GM21360 (cell line): ENCODE measurements at regions not wholly inside any gene's neighbourhood (a gene's known extent, or its start where the extent isn't known, plus 50 kb on each side); places are given as distances from the start of the nearest gene placed in this dataset.
"Not testable (repeated sequence)": the region's sequence is repeated elsewhere in the genome, so short reads cannot be mapped to it uniquely, and the experiment has no call there.

Experiments
- ATAC-seq: cut with Tn5 transposase; IDR thresholded peaks from one replicate; pipeline ENCODE4 v1.9.1; 2021; ENCODE audit warnings: mild to moderate bottlenecking, moderate library complexity; ENCODE audit not compliant: unreplicated experiment

DNA sequence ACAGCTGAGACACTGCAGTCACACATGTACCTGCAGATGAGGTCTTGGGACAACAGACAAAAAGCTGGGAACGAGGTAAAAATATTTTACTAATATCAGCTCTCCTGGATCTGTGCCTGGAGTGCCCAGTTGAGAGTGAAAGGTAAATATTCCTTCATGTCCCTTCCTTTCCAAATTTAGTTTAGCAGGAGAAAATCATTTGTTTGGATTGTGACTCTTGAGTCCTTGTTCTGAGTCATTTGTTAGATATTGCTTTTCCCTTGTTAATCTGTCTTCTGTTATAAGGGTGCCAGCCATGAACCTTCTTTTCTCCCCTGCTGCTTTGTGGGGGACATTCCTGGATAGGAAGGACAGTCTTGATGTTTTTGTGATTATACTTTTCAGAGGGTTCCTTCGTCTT is 329.2 kb downstream of the DSC3 start:
- no peak for ATAC-seq

DNA sequence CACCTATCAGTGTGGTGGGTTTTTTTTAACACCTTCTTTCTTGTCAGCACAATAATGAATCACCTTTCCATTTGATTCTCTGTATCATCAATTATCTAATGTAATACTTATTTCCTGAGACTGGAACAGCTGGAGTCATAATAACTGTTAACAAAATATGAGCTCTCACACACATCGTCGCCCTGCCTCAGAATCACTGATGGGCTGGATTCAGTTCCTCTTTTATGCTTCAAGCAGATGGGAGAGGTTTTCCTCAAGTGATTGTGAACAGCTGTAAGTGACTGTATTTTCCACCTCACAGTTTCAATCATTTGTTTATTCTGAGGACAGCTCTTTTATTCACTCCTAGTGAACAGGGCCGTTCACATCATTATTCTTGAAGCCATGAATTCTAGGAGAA is 330.2 kb downstream of the DSC3 start:
- ATAC-seq, result peak; percentile 59

DNA sequence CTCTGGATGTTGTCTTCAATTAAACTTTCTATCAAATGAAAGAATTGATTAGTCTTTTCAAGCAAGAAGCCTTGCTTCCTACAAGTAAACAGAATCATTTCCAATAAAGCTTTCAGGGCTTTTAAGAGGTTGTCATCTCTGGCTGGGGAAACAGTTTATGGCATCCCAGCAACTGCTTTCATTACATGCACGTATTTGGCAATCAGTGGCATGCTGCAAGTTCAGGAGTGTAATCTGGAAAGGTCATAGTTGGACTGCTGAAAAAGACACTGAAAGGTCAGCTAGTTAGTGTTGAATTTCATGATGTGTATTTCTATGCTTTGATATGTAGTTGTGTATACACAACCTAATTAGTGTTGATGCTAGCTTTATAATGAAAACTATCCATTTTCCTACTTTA is 332.9 kb downstream of the DSC3 start:
- ATAC-seq, result no peak

DNA sequence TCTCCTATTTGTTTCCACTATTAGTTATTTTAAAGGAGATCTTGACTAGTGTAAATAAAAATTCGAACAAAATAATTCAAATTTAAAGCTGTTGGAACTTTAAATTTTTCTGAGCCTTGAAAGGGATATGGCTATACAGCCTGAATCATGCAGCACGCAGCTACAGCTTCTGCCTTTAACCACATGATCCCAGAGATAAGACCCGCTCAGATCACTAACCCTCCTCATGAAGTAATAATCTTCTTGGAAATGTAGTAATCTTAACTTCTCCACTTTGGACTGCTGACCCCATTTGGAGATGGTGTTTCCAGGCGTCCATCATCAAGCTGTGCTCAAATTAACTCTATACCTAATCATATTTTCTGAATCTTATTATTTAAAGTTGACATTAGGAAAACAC is 336.6 kb downstream of the DSC3 start:
- ATAC-seq, result no peak

DNA sequence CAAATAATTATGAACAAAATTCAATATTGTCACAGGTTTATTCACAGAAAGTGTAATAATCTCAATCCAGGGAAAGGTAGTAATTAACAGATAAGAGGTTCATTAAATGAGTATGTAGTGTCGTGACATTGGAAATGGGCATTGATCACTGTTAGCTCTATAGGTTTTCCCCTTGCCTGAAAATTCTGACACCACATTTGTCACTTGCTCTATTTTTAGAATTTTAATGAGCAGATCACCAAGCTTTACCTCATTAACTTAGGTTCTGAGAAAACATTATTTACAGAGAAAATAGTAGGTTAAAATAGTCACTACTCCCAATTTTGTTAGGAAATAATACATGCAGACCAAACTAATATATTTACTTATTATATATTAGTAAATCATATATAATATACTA is 344.0 kb downstream of the DSC3 start:
- ATAC-seq, result no peak

DNA sequence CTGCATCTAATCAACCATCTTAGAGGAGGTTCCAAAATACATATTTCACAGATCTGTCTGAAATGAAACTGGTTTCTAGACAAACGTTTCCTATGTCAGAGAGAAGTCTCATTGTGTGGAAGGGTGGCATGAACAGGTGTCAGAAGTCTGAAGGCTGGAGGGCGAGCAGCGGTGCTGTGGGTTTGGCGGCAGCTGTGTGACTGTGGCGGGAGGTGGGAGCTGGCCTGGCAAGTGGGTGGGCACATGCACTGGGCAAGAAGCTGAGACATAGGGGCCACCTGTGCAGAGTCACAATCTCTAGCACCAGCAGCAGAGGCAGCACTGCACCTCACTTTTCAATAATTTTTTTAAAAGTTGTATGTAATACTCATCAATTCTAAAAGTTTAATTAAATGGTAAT is 346.3 kb downstream of the DSC3 start:
- ATAC-seq, result no peak

DNA sequence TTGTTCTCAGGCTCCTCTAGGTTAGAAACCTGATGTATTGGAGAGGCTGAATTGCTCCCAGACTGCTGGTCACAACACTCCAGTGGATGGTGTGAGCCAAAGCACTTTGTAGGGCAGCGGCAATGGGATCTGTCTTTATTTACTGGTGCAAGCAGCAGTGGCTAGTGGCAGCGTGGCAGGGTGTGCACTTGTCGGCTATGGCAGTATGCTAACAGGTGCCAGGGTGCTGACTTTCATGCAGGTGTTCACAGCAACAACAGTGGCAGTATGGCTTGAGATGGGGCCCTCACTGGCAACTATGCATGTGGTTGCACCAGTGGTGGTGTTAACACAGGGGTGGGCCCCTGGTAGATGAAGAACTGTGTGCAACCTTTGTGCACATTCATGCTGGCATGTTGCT is 347.8 kb downstream of the DSC3 start:
- ATAC-seq, result no peak

DNA sequence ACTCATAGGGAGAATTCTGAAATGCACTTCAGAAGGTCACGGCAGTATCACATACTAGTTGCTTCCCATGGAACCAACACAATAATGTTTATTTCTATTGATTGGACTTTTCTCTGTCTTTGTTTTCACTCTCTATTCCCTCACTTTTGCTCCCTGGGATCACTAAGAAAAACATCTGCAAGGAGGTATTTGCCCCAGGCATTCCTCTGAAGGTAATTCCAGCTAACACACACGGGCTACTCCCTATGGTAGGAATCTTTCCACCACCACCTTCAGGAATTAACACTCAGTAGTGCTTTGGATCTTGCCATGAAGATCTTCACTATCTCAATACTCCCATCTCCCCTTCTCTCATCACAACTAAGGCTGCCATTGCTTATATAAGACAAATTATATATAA is 353.3 kb downstream of the DSC3 start:
- no peak for ATAC-seq

DNA sequence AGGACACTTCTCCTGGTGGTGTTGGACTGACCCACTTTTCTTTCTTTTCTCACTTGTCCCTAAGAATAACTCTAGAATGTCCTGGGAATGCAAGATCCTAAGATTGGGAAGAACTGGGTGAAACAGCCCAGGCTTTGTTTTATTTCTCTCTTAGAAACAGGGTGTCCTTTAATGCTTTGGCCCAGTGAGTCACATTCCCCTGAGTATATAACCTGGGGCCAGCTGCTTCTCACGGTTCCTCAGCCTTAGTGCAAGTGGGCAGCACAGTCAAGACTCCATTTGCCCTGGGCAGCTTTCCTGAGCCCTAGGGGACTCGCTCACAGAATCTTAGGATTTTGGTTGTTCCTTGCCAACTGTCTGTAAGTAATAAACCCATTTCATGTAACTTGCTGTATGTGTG is 355.0 kb downstream of the DSC3 start:
- ATAC-seq, result no peak

DNA sequence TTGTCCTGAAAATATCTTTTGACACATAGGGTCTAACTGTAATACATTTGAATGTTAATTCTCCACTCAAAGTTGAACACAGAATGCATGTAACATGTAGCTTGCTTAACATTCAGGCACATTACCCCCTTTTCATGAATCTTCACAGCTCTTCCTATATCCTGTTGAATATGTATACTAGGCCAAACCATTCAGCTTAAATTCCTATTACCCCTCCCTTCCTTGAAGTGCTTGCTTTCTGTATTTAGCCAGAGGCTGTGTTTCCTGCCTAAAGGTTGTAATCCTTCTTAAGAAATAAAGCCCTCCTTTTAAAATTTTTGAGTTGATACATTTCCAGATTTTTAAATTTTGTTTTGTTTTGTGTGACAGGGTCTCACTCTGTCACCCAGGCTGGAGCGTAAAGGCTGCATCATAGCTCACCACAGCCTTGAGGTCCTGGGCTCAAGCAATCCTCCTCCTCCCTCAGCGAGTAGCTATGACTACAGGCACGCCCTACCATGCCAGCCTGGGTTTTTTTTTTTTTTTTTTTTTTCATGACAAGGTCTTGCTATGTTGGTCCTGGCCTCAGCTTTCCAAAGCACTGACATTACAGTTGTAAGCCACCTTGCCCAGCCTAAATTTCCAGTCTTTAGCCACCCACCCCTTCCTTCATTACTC is 357.6 kb downstream of the DSC3 start:
- no peak for ATAC-seq

DNA sequence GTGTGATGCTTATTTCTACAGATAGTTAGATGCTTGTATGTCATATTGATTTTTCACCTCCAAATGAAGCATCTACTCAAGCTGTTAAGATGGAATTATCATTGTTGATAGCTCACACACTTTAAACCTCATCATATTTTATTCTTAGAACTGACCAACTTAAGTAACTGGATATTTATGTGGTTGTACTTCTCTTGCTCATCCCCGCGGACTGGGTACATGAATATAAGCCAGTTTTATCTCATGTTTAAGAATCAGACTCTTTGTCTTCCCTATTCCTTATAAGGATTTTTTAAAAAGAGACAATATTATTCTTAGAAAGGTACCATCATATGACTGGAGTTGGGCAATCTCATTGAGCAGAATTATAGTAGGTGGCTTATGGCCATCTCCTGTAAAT is 358.7 kb downstream of the DSC3 start:
- ATAC-seq, result no peak

DNA sequence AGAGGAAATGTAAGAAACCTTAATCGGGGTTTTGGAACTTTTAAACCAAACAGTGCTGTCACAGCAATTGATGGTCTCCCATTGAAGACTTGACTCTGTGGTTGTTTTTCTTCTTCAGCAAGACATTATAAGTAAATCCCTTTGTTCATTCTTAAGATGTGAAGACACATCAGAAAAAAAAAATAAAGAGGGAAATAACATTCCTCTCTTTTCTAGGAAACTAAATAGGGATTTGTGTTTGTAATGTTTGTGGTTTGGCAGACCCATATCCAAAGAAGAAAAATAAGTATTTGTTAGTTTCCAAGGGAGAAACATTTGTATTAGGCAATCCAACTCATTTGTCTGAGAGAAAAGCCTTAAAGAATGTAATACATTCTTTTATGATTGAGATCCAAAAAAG is 359.9 kb downstream of the DSC3 start:
- no peak for ATAC-seq

DNA sequence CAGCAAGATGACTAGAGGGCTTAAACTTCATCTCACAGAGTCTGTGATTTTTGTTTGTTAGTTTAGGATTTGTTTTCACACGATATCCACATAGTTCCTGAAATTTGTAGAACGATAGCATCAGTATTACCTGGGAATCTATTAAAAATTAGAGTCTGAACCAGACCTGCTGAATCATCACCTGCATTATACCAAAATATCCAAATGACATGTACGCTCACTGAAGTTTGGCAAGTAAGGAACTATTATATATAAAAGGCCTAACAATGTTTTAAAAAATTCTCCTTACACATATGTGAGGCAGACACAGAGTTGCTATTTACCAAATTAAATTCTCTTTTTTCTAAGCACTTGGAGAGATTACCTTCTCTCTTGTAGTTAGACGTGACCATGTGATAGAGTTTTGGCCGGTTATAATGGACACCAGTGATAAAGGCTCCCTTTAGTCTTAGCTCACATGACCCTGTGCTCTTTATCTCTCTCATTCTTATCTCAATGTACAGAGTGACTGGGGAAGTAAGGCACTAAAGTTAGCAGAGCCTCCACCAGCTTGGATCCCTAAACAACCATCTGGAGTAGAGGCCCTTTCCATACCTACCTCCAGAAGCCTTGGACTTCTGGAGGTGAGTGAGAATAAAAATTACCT is 363.1 kb downstream of the DSC3 start:
- ATAC-seq, result no peak

DNA sequence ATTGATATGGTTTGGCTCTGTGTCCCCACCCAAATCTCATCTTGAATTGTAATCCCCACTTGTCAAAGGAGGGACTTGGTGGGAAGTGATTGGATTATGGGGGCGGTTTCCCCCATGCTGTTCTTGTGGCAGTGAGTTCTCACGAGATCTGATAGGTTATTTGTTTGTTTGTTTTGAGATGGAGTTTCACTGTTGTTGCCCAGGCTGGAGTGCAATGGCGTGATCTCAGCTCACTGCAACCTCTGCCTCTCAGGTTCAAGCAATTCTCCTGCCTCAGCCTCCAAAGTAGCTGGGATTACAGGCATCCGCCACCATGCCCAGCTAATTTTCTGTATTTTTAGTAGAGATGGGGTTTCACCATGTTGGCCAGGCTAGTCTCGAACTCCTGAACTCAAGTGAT is 364.7 kb downstream of the DSC3 start:
- ATAC-seq, result not testable (repeated sequence)

DNA sequence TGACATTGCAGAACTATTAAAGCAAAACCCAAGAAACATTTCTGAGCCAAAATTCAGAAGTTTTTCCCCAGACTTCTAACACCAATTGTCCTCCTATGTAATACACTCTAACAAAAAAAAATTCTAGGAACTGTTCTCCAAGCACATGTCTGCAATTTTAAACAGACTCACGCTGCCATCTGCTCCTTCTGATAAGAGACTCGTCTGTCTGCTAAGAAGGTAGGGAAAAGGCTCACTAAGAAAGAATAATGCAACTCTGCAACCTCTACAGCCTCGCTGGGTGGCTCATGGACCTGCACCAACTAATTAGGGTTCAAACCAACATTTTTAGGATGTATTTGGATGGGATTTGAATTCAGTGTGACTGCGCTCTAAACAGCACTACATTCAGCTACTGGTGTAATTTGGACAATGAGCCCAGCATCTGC is 366.5 kb downstream of the DSC3 start:
- ATAC-seq, result no peak

DNA sequence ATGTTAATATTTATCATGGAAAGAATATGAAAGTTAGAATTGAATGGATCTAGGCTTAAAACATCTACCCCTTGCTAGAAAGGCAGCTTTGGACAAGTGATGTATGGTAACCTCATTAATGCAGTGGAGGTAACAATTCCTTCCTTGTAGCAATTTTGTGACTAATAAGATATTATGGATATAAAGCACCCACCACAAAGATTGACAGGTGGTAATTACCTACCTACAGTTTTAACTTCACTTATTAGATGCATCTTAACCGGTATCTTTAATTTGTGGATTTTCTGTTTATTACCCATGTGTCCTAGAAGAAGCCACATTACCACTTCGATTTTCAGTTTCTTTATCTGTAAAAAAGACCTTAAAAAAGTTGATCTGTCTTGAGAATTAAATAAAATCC is 367.0 kb downstream of the DSC3 start:
- no peak for ATAC-seq

DNA sequence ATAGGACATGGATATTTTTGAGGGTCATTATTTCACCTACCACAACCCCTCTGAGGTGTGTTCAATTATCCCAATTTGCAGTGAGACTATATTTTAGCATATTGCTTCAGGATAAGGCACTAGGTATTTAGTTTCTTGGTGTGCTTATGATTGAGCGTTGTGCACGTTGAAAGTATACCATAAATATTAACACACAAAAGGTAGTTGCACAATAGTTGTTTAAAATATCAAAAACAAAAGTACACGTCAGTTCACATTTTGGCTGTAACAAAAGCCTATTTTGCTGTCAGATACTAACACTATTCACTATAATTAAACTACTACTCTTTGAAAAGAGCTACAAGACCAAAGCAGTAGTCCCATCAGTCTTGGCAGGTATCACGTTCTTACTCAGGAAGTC is 367.5 kb downstream of the DSC3 start:
- no peak for ATAC-seq

DNA sequence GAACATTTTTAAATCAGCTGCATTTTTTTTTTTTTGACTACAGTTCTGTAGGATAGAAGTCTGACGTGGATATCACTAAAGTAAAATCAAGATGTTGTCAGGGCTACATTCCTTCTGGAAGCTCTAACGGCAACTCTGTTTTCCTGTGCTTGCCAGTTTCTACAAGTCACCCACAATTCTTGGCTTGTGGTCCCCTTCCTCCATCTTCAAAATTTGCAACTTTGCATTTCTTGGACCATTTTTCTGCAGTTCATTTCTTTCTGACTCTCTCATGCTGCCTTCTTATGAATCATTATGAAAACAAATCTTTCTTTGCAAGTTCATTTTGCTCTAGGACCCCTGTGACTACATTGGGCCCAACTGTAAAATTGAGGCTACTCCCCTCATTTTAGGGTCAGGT is 367.9 kb downstream of the DSC3 start:
- no peak for ATAC-seq

DNA sequence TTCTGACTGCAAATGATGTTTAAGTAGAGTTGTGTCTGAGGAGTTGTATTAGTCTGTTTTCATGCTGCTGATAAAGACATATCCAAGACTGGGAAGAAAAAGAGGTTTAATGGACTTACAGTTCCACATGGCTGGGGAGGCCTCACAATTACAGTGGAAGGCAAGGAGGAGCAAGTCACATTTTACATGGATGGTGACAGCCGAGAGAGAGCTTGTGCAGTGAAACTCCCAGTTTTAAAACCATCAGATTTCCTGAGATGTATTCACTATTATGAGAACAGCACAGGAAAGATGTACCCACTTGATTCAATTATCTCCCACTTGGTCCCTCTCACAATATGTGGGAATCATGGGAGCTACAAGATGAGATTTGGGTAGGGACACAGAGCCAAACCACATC is 370.1 kb downstream of the DSC3 start:
- ATAC-seq, result not testable (repeated sequence)

DNA sequence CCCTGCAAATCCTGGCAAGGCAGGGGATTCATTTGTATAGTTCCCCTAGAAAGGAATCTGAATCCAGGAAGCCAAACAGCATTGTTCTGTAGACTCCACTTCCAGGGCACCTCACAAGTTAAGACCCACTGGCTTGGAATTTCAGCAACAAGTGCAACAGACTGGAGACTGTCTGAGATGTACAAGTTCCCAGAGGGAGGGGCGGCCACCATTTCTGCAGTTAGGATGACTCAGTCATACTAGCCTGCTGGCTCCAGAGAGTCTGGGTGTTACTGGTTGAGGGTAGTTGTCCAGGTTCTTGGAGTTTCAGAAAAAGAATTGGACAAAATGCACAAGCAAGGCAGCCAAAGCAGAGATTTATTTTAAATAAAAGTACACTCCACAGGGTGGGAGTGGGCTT is 384.2 kb downstream of the DSC3 start:
- no peak for ATAC-seq

DNA sequence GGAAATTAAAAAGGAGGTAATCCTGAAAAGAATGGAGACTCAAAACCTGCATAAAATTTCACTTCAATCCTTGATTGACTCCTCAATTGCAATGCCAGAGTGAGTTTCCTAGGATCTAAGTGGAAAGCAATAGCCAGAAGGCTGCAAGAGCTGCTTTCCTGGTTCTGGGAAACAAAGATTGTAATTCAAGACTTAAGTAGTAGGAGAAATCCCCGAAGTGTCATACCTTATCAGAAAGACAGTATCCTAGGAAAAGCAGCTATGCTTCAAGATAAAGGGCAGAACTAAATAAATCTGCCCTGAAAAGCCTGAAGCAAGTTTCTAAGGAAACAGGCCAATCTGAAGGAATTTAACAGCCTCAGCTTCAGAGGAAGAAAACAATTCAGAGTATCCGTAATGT is 390.2 kb downstream of the DSC3 start:
- ATAC-seq, result no peak

DNA sequence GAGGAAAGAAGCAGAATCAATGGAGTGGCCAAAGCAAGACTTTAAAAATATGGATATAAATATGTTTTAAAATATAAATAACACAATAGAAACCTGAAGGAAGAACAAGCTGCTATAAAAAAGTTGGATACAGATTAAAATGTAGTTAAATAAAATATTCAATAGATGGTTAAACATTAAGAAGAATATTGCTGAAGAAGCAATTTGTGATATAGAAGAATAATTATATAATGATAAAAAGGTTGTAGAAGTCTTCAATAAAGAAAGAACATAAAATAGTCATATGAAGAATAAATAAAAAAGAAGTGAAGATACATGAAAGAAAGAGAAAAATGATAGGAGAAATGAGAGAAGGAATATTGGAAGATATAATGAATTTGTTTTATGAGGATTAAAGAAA is 392.0 kb downstream of the DSC3 start:
- ATAC-seq, result no peak

DNA sequence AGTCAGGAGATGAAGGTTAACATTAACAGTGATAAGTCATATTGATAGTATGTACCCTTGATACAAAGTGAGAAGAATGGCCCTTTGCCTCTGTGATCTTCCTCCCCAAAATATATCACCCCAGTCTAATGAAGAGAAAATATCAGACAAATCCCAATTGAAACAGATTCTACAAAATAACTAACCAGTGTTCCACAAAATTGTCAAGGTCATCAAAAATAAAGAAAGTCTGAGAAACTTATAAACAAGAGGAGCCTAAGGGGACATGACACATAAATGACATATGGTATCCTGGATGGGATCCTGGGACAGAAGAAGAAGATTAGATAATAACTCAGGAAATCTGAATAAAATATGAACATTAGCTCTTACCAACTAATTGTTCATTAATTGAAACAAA is 398.4 kb downstream of the DSC3 start:
- no peak for ATAC-seq
